ENCODE measurements at regions not wholly inside any gene's neighbourhood (a gene's known extent, or its start where the extent isn't known, plus 50 kb on each side); places are given as distances from the start of the nearest gene placed in this dataset.

DNA sequence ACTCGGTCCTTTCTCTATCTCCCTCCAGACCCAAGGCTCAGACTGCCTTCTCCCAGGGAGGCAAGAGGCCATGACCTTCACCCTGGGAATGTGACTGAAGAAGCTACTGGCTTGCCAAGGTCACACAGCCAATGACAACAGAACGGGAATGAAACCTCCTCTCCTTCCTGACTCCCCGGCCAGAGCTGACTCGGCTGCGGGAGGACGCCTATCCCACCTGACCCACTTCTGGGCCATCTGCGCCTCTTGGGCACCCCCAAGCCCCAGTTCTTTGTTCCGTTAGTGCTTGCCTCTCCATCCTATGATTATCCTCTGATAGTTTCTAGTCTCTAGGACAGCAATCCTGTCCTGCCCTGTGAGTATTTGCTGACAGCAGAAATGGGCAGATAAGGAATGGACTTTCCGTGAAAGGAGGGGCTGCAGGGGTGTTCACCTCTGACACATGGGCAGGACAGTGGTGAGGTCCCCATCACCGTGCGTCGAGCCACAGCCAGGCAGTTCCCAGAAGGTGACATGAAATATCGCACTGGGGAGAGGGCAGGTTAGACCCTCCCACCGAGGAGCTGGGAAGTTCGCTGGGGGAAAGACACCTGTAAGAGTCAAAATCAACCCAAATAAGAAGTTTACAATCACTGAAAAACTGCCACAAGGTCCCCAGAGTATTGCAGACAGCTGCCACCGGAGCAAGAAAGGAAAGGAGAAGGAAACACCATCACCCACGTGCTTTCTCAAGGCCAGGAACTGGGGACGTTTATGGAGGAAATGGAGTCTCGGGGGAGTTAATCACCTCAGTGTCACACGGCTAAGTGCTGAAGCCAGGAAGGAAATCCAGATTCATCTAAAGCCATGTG is 63.0 kb downstream of the INSIG1 start:
- no peak for DNase-seq

- no peak for DNase-seq
Observed at GRCh38 chr7:155361346-155361680, 63.6 kb downstream of the INSIG1 start.

DNA sequence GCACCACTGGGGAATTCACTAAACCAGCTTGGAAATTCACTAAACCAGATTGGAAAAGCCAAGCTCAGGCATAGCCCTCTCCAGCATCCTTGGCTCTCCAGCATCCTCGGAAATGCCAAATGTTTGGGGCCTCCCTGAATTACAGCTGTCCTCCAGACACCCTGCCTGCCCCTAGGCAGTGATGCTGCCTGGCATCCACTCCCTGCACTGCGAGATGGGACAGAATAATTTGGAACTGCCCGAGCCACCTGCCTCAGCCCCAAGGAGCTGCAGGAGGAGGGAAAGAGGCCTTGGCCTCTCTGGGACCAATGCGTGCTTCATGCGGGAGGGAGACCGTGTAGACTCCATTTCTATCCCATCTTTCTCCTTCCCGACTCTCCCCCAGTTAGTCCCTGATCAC is 64.3 kb downstream of the INSIG1 start:
- no peak for DNase-seq

DNA sequence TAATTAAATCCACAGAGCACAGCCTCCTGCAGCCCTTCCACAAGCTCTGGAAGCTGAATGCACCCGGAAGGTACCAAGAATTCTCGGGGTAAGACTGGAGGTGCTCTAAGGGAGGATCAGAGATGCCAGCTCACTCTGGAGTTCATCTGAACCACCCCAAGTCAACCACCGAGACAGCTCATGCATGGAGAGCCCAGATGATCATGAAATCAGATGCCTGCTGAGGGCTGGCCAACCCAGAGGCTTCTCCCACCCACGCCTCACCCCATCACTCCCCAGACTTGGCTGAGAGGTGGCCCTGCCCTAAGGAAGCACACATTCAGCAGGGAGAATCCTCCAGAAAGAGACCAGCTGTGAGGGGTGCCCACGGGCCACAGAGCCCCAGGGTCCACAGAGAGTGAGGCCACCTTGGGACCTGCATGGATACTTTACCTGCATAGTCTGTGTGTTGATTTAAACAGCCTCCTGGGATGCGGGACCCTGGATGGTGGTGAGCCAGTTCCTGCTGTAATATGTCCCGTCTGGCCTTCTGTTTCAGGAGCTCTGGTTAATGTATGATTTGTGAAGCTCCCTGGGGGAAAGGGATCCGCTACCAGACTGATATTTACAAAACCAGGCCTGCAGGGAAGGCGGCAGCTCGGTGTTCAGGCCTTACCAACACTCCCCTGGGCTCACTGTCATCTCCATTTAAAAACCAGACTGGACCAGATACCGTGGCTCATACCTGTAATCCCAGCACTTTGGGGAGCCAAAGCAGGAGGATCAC is 64.9 kb downstream of the INSIG1 start:
- no peak for DNase-seq

DNA sequence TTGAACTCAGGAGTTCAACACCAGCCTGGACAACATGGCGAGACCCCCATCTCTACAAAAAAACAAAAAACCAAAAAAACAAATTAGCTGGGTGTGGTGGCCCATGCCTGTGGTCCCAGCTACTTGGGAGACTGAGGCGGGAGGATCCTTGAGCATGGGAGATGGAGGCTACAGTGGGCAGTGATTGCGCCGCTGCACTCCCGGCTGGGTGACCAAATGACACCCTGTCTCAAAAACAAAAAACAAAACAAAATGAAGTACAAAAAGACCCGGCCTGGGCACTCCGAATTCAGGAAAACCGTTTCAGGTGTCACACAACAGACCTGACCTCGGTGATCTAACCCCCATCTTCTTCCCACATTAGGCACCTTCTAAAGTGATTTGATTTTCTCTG is 65.5 kb downstream of the INSIG1 start:
- DNase-seq, result no peak

GRCh38 chr7:155363852-155364600 is 66.3 kb downstream of the INSIG1 start:
- no peak for DNase-seq

- DNase-seq, result no peak
Observed at GRCh38 chr7:155365146-155365874, 67.6 kb downstream of the INSIG1 start.

DNA sequence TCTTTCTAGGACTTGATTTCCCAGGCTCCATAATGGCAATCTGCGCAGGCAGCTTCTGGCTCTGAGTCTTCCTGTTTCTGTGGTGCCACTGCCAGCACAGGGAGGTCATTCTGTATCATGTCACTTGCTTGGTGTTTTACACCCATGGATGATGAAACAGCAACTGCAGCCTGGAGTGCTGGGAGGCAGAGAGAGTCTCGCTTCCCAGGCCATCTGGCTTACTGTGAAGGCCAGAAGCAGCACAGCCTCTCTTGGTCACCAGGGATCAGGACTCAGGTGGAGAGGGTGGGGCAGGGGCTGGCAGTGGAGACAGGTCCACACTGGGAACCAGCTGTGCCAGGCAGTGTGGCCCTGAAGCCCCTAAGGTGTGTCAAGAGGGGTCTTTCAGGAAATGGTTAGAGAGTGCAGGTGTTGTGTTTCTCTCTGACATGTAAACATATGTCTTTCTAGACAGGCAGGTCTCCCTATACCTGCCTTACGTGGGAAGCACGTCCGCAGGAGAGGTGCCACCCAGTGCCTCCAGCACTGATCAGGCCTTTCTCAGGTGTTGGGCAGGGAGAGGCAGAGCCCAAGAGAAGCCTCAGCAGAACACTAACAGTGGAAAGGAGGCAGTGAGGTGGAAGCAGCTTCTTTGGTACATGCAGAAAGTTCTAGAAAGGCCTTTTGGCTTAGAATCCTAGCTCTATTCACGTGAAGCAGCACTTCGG is 71.4 kb downstream of the INSIG1 start:
- no peak for DNase-seq

GRCh38 chr7:155369766-155370165 is 72.1 kb downstream of the INSIG1 start:
- DNase-seq, result no peak

DNA sequence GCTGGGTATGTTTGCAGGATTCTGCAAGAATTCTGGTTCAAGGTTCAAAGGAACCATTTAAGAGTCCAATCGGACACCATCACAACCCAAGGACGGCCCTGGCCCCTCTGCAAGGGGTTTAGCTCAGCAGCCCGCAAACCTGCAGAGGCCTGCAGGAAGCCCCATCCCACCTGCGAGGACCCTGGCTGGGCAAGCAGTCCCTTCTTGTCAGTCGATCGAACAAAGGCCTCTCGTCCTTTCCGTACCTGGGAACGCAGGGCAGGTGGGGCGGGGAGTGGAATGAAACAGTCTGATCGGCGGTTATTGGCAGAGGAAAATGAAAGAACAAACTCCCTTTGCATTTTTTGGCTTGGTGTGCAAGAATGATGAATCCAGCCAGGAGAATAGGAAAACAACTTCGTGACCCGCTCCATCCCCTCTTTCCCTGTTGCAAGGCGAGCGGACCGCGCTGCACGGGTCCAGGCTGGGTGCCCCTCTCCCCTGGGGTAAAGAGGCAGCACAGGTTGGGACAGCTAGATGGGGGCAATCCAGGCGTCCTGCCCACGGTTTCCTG is 73.7 kb downstream of the INSIG1 start:
- DNase-seq, result no peak

DNA sequence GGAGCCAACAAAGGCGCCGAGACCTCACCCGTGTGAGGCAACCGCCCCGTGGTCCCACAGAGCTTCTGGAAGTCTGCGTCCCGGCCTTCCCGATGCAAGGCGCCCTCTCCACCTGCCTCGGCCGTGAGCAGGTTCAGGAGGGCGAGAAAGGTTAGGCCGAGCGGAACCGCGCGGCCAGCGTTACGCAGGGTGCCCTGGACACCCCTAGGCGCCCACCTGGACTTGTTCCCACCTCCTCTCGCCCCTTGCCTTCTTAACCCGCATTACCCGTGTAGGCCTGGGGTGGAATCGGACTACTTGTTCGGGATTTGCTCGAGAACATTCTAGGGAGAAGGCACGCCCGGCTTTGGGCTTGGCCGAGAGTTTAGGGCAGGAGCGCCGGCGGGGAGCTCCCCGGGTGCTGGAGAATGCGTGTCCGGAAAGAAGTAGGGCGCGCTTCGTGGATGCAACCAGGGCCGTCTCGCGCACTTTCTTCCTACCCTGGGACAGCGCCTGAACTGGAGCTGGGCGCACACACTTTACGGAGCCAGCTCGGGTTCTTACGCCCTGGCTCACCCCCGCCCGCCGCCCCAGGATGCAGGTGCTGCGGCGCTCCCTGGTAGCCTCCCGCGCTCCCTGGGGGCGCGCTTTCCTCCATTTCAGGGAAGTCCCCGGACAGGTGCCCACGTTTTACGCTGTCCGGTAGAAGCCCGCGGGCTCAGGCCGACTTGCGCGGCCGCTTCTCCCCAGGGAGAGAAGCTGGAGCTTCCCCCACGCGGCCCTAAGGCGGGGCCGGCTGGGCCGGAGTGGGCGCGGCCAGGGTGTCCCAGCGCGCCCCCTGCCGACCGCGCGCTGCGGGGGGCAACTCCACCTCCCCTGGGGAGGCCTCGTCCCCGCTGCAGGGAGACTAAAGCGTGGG is 74.5 kb downstream of the INSIG1 start:
- no peak for DNase-seq

DNA sequence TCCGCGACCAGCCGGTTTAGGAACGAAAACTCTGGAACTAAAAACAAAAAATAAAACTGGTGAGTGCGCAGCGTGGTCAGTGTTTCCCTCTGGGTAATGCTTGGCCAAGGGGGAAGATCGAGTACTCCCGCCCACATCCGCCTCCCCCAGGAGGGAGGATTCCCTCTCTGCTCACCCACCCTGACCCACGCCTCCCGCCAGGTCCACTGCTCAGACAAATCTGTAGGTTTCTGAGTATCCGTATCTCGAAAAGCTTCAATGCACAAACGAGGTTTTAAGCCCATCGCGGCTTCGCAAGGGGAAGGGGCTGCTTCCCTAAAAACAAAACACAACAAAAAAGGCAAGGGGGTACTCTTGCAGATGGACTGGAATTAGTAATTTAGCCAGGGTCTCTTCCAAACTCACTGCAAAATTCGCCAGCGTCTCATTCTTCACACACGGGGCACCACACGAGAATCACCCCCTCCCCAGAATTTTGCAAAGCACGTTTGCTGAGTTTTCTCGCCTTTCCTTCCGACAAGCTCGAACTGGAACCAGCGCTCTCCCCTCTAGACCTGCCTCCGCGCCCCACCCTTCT is 75.2 kb downstream of the INSIG1 start:
- DNase-seq, result no peak

DNA sequence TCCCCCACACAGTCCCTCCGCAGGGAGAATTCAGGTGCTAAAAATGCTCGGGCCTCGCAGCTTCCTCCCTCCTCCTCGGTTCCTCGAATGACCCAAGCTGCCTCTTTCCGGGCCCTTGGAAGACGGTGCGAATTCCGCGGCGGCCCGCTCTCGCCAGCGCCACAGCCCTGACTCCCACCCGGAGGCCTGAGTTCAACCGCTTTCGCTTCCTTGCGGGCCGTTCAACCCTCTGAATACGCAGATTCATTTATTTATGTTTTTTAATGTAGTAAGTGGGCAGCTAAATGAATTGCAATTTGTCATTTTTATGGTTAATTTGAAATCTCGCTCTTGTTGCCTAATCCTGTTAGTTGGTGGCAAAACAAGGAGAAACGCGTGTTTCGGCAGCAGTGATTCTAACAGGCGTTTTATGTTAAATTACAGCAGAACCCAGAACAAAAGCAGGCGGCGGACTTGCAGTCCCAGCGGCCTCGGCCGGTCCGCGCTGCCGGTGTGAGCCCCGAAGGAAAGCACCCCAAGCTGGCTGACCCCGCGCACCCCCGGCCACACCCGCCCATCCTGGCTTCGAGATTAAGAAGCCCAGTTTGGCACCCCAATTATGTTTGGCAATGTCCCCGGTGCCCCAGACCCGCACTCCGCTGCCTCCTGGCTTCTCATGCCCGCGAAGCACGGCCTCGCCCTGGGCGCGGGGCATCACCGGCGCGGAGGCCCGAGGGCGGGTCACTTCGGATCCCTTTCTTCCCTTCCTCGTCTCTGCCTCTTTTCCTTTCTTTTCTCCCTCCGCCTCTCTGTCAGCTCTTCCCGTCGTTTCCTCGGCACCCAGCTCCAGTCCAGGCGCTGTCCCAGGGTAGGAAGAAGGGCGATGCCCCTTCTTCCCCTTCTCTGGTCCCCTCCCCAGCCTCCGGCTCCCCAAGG is 75.9 kb downstream of the INSIG1 start:
- DNase-seq, result no peak

- no peak for DNase-seq
Observed at GRCh38 chr7:155374276-155375252, 76.9 kb downstream of the INSIG1 start.

DNA sequence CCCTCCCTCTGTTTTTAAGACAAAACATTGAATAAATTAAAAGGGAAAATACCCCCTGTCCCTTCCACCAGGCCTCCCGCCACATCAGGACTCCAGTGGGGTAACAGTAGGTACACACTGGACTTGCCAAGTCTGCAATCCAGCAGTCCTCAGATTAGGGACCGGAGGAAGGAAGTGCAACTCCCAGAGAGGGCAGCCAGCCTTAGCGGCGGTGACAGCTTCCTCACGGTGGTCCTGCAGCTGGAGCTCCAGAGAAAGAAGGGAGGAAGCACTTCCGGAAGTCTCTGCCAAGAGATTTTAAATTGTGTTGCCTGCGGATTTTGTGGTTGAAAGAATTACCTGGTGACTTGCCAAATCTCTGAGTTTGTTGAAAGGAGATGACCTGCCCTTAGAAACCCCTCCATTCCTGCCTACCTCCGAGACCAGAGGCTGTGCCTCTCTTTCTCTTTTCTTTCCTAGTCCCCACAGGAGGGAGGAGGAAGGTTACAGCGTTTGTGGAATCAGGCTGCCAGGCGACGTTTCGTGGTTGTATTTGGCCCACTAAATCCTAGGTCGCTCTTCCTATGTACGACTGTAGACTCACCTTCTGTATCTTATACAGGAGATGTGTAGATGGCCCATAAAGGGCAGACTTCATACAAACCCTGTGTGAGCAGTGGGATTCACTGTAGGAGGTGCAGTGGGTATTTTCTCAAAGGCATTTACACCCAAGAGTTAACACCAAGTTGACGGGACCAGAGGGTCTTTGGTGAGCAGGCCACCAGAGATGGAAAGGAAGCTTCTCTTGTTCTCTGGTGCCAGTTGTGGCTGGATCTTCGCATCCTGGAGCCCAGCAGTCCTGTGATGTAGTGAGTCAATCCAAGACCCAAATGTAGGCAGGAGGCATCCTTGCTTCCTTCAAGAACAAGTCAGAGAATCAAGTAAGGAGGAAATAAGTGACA is 77.9 kb downstream of the INSIG1 start:
- no peak for DNase-seq

- DNase-seq, result no peak
Observed at GRCh38 chr7:155377071-155377837, 79.6 kb downstream of the INSIG1 start.
